ENCODE measurements at regions not wholly inside any gene's neighbourhood (a gene's known extent, or its start where the extent isn't known, plus 50 kb on each side); places are given as distances from the start of the nearest gene placed in this dataset.

DNA sequence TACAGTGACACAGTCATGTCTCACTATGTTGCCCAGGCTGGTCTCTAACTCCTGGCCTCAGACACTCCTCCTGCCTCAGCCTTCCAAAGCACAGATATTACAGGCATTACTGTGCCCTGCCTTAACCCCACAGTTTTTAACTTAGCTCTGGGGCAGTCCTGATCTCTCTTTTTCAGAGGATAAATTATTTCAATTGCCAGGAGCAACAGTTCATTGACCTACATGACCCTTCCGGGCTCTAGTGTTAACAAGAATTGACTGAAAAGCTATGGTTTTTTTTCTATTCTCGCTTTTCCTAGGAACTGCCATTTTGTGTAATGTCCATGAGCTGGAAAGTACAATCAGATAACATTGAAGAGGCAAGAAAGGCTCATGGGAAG, 92.8 kb downstream of the HNRNPLL start:
- no peak for DNase-seq

- peak; percentile 7 for DNase-seq
Measured at GRCh38 chr2:38509314-38509946, 93.3 kb downstream of the HNRNPLL start.

- DNase-seq = no peak
Measured at GRCh38 chr2:38508311-38509039, 94.3 kb downstream of the HNRNPLL start.

- no peak for DNase-seq
Measured at GRCh38 chr2:38507712-38508111, 95.0 kb downstream of the HNRNPLL start.

GRCh38 chr2:38505779-38506178, 96.9 kb downstream of the HNRNPLL start:
- DNase-seq = no peak

DNA sequence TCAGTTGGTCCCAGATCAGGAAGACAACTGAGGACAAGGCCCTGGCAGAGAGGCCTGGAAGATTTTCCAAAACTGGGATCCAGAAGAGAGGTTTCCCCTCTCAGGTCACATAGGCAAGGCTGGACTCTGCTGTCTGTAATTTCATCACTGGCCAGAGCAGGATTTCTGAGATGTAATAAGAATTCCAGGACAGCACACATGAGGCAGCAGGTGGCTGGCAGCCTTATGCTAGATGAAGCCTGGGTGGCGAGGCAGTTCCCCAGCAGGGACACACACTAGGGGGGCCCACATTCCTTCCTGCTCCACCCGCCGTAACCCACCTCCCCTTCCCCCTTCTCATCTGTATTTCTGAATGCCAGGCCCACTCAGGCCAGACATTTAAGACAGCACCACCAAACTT, 98.6 kb downstream of the HNRNPLL start:
- no peak for DNase-seq

GRCh38 chr2:38502107-38502506, 100.6 kb downstream of the HNRNPLL start:
- DNase-seq = no peak

GRCh38 chr2:38500283-38500634, 102.5 kb downstream of the HNRNPLL start:
- DNase-seq = no peak

- no peak for DNase-seq
Measured at GRCh38 chr2:38499548-38500282, 103.0 kb downstream of the HNRNPLL start.

GRCh38 chr2:38498045-38498481, 104.7 kb downstream of the HNRNPLL start:
- no peak for DNase-seq

DNA sequence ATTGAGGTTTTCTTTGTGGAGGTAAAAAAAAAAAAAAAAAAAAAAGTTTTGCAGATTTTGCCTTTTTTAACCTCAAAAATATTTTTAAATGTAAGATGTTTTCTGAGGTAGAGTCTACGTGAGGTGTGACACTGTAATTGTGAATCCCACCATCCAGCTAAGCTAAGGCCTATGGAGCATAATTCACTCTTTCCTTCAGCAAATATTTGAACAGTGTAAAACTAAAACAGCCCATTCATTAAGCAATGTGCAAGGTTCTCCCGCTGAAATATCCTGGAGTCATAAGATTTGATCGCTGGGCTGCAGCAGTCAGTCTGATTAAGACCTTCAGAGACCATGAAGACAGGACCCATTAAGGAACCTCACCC, 105.1 kb downstream of the HNRNPLL start:
- no peak for DNase-seq

GRCh38 chr2:38496927-38497669, 105.6 kb downstream of the HNRNPLL start:
- DNase-seq = no peak

GRCh38 chr2:38495880-38496279, 106.8 kb downstream of the HNRNPLL start:
- DNase-seq = no peak

GRCh38 chr2:38494394-38494793, 108.3 kb downstream of the HNRNPLL start:
- no peak for DNase-seq

DNA sequence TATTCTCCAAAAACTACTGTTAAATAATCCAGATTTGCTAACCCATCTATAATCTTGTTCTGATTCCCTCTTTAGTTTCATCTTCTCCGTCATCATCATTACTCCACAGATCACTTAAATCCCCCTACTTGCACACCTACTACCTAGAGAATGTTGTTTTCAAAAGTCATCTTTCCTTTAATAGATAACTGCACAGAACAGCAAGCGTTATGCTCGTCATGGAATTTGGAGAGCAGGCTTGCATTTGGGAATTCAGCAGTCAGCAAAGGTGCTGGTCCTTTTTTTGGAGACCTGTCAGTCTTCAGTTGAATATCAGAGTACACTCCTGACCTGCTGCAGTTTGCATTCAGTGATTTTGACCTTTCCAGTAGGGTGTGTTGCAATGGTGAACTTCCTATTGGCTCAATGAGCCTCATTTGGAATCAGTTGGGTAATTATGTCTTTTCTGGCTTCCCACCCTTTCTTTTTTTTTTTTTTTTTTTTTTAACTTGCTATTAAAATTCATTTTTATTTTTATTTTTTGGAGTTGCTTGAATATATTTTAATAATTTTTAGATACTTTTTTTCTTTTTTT, 110.6 kb downstream of the HNRNPLL start:
- DNase-seq = no peak

- DNase-seq = no peak
Measured at GRCh38 chr2:38491436-38491835, 111.3 kb downstream of the HNRNPLL start.

- no peak for DNase-seq
Measured at GRCh38 chr2:38489846-38490245, 112.8 kb upstream of the ATL2 start.

DNA sequence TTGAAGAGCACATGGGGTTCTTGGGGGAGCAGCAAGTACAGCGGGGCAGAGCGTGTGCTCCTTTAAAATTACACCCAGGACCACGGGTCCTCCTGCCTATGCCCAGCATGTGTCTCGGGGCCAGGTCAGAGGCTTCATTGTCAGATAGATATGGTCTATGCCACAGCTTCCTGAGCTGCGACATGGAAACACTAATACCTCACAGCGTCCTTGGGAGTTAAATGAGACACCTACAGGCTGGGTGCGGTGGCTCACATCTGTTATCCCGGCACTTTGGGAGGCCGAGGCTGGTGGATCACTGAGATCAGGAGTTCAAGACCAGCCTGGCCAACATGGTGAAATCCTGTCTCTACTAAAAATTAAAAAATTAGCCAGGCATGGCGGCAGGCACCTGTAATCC, 110.8 kb upstream of the ATL2 start:
- DNase-seq = no peak

GRCh38 chr2:38486213-38487026, 109.3 kb upstream of the ATL2 start:
- DNase-seq = no peak

DNA sequence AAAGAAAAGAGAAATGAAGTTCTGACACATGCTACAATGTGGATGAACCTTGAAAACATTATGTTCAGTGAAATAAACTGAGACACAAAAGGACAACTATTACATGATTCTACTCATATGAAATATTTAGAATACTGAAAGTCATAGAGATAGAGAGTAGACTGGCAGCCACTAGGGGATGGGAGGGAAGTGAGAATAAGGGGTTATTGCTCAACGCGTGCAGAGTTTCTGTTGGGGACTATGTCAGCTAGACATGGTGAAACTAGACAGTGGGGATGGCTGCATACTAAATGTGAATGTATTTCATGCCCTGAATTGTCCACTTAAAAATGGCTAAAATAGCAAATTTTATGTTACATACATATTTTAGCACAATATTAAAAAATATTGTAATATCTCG, 108.7 kb upstream of the ATL2 start:
- DNase-seq = no peak

- no peak for DNase-seq
Measured at GRCh38 chr2:38484957-38485356, 107.9 kb upstream of the ATL2 start.
